SK-N-SH (cell line): ENCODE measurements at regions not wholly inside any gene's neighbourhood (a gene's known extent, or its start where the extent isn't known, plus 50 kb on each side); places are given as distances from the start of the nearest gene placed in this dataset.

Experiments
- MXI1 ChIP-seq: IDR thresholded peaks from 2 replicates; pipeline ENCODE4 v1.6.1; 2012; ENCODE audit warnings: mild to moderate bottlenecking, low read depth, low read length, improper control_type of control experiment
- RFX5 ChIP-seq: IDR thresholded peaks from 2 replicates; pipeline ENCODE4 v1.6.1; 2012; ENCODE audit warnings: mild to moderate bottlenecking, improper control_type of control experiment, low read length

- TF ChIP-seq MXI1 (no peak), RFX5 (no peak)
These were observed 167.2 kb upstream of the KCNMB2 start for GRCh38 chr3:178369006-178369405.
